ENCODE measurements at regions not wholly inside any gene's neighbourhood (a gene's known extent, or its start where the extent isn't known, plus 50 kb on each side); places are given as distances from the start of the nearest gene placed in this dataset.

GRCh38 chr5:6159832-6160430 is 218.4 kb downstream of the MED10 start:
- no peak for DNase-seq

- no peak for DNase-seq
These were observed 219.1 kb downstream of the MED10 start for GRCh38 chr5:6158974-6159831.

- no peak for DNase-seq
These were observed 224.1 kb downstream of the MED10 start for GRCh38 chr5:6154216-6154615.

- no peak for DNase-seq
These were observed 232.1 kb downstream of the MED10 start for GRCh38 chr5:6146271-6146670.

GRCh38 chr5:6145616-6146237 is 232.6 kb downstream of the MED10 start:
- no peak for DNase-seq

GRCh38 chr5:6143523-6143922 is 234.8 kb downstream of the MED10 start:
- no peak for DNase-seq

GRCh38 chr5:6142353-6142752 is 236.0 kb downstream of the MED10 start:
- DNase-seq: no peak

- DNase-seq: no peak
These were observed 238.1 kb downstream of the MED10 start for GRCh38 chr5:6140219-6140618.

GRCh38 chr5:6135977-6136376 is 242.4 kb downstream of the MED10 start:
- DNase-seq: no peak

- no peak for DNase-seq
These were observed 244.1 kb downstream of the MED10 start for GRCh38 chr5:6134281-6134680.

- no peak for DNase-seq
These were observed 252.6 kb downstream of the MED10 start for GRCh38 chr5:6125781-6126180.

- no peak for DNase-seq
These were observed 259.7 kb downstream of the MED10 start for GRCh38 chr5:6118691-6119090.

- no peak for DNase-seq
These were observed 261.1 kb downstream of the MED10 start for GRCh38 chr5:6117212-6117611.

- DNase-seq: no peak
These were observed 262.5 kb downstream of the MED10 start for GRCh38 chr5:6115852-6116251.

- no peak for DNase-seq
These were observed 265.8 kb downstream of the MED10 start for GRCh38 chr5:6112538-6112937.

GRCh38 chr5:6112125-6112524 is 266.2 kb downstream of the MED10 start:
- DNase-seq: no peak

- no peak for DNase-seq
These were observed 267.2 kb downstream of the MED10 start for GRCh38 chr5:6111131-6111530.

GRCh38 chr5:6110441-6111005 is 267.8 kb downstream of the MED10 start:
- DNase-seq: no peak

- no peak for DNase-seq
These were observed 269.1 kb downstream of the MED10 start for GRCh38 chr5:6108981-6109825.

- no peak for DNase-seq
These were observed 269.9 kb downstream of the MED10 start for GRCh38 chr5:6108540-6108848.

- DNase-seq: no peak
These were observed 270.4 kb downstream of the MED10 start for GRCh38 chr5:6107675-6108539.

- no peak for DNase-seq
These were observed 271.6 kb downstream of the MED10 start for GRCh38 chr5:6106756-6107155.

Data from right forelimb (tissue), 1 donor.